ENCODE measurements at regions not wholly inside any gene's neighbourhood (a gene's known extent, or its start where the extent isn't known, plus 50 kb on each side); places are given as distances from the start of the nearest gene placed in this dataset.

GRCh38 chr16:6363396-6363795 lies 969.2 kb upstream of the RBFOX1 start:
- ATAC-seq (no peak), DNase-seq (no peak)
- Mint-ChIP-seq H3K4me1 (no peaks in the 10 kb centered on the region), H3K27ac (no peak overlapping the region), H3K4me3 (no peak overlapping the region), H3K27me3 (peaks cover 0 to 2% (median 0%) of the 10 kb centered on the region in 5 donors), H3K36me3 (peaks cover 0 to 2% (median 1%) of the 10 kb centered on the region in 3 donors), H3K9me3 (peaks cover 0 to 20% (median 7%) of the 10 kb centered on the region in 9 donors)
- POLR2A ChIA-PET = no interaction called here

GRCh38 chr16:6362321-6362720 lies 970.3 kb upstream of the RBFOX1 start:
- ATAC-seq = no peak
- Mint-ChIP-seq H3K9me3 (peaks cover 0 to 21% (median 7%) of the 10 kb centered on the region in 9 donors), H3K4me3 (no peak overlapping the region), H3K4me1 (no peaks in the 10 kb centered on the region), H3K27ac (no peak overlapping the region), H3K36me3 (peaks cover 0 to 1% (median 0%) of the 10 kb centered on the region in 3 donors), H3K27me3 (peaks cover 0 to 2% (median 0%) of the 10 kb centered on the region in 5 donors)
- DNase-seq = no peak
- POLR2A ChIA-PET = no interaction called here

GRCh38 chr16:6360641-6361040 lies 972.0 kb upstream of the RBFOX1 start:
- Mint-ChIP-seq H3K36me3 (peaks cover 0 to 1% (median 0%) of the 10 kb centered on the region in 3 donors), H3K27me3 (no peaks in the 10 kb centered on the region), H3K4me1 (no peaks in the 10 kb centered on the region), H3K4me3 (no peak overlapping the region), H3K9me3 (peaks cover 0 to 25% (median 7%) of the 10 kb centered on the region in 9 donors), H3K27ac (no peak overlapping the region)
- DNase-seq (no peak), ATAC-seq (no peak)
- POLR2A ChIA-PET = no interaction called here

GRCh38 chr16:6356911-6357310 lies 975.7 kb upstream of the RBFOX1 start:
- ATAC-seq (no peak), DNase-seq (no peak)
- no peak overlapping the region for H3K27ac Mint-ChIP-seq
- H3K27me3 Mint-ChIP-seq = peaks cover 0 to 9% (median 5%) of the 10 kb centered on the region in 5 donors
- no peak overlapping the region for H3K4me3 Mint-ChIP-seq
- peaks cover 0 to 1% (median 0%) of the 10 kb centered on the region in 3 donors for H3K36me3 Mint-ChIP-seq
- H3K4me1 Mint-ChIP-seq = no peaks in the 10 kb centered on the region
- peaks cover 0 to 25% (median 8%) of the 10 kb centered on the region in 9 donors for H3K9me3 Mint-ChIP-seq
- POLR2A ChIA-PET = no interaction called here

DNA sequence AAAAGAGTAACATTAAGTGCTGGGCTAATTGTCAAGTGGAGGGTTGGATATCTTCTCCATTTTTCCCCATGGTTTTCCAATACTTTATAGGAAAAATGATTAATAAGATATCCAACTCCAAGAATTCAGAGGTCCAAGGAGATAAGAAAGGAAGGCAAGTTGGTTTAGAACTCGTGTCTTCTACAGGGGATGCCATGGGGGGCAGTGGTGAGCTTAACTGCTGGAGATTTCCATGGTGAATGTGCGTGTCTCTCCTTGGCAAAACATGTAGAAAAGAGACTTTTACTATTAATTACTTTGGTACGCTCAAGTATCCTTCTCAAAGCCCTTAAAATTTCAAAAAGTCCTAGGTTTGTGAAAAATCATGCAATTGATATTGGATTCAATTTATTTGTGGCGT lies 982.9 kb upstream of the RBFOX1 start:
- Mint-ChIP-seq H3K27me3 (peaks cover 0 to 7% (median 5%) of the 10 kb centered on the region in 5 donors), H3K27ac (no peak overlapping the region), H3K4me3 (no peak overlapping the region), H3K36me3 (no peaks in the 10 kb centered on the region), H3K4me1 (no peaks in the 10 kb centered on the region), H3K9me3 (peaks cover 0 to 40% (median 12%) of the 10 kb centered on the region in 9 donors)
- no peak for ATAC-seq
- POLR2A ChIA-PET = no interaction called here
- DNase-seq = no peak

DNA sequence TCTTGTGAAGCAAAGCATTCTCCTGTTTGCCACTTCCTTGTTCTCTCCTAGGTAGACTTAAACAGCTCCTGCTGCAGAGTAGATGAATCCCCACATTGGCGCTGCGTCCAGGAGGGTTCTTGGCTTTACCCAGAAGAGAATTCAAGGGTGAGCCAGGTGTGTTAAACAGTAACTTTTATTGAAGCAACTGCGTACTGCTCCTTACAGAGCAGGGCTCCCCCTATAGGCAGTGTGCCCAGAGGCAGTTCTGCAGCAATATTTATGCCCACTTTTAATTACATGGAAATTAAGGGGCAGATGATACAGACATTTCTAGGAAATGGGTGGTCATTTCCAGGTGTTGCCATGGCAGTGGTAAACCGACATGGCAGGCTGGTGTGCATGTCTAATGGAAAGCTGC lies 987.6 kb upstream of the RBFOX1 start:
- POLR2A ChIA-PET = no interaction called here
- Mint-ChIP-seq H3K4me1 (no peaks in the 10 kb centered on the region), H3K27me3 (no peaks in the 10 kb centered on the region), H3K9me3 (peaks cover 0 to 42% (median 10%) of the 10 kb centered on the region in 9 donors), H3K36me3 (no peaks in the 10 kb centered on the region), H3K4me3 (no peak overlapping the region), H3K27ac (no peak overlapping the region)
- DNase-seq (no peak), ATAC-seq (no peak)

- POLR2A ChIA-PET = no interaction called here
- Mint-ChIP-seq H3K4me3 (no peak overlapping the region), H3K36me3 (no peaks in the 10 kb centered on the region), H3K27me3 (no peaks in the 10 kb centered on the region), H3K27ac (no peak overlapping the region), H3K4me1 (no peaks in the 10 kb centered on the region), H3K9me3 (peaks cover 0 to 43% (median 10%) of the 10 kb centered on the region in 9 donors)
- DNase-seq (no peak), ATAC-seq (no peak)
Observed at GRCh38 chr16:6343157-6343556, 989.5 kb upstream of the RBFOX1 start.

DNA sequence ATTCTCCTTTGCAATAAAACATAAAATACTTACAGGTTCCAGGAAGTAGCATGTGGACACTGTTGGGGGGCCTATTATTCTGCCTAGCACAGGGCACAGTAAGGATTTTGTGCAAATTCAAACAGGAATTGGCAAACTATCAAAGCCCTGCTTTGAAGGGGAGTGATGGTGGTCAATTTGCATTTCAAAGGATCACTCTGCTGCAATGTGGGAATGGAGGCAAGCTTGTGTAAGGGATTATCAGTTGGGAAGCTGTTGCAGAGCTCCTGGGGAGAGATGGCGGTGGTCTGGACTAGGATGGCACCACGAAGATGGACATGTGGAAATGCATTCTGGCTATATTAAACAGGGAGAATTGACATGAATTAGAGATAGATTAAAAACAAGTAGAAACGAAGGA lies 990.7 kb upstream of the RBFOX1 start:
- Mint-ChIP-seq H3K27ac (no peak overlapping the region), H3K4me1 (no peaks in the 10 kb centered on the region), H3K9me3 (peaks cover 0 to 31% (median 7%) of the 10 kb centered on the region in 9 donors), H3K27me3 (no peaks in the 10 kb centered on the region), H3K36me3 (no peaks in the 10 kb centered on the region), H3K4me3 (no peak overlapping the region)
- no peak for DNase-seq
- ATAC-seq = no peak
- POLR2A ChIA-PET = no interaction called here

DNA sequence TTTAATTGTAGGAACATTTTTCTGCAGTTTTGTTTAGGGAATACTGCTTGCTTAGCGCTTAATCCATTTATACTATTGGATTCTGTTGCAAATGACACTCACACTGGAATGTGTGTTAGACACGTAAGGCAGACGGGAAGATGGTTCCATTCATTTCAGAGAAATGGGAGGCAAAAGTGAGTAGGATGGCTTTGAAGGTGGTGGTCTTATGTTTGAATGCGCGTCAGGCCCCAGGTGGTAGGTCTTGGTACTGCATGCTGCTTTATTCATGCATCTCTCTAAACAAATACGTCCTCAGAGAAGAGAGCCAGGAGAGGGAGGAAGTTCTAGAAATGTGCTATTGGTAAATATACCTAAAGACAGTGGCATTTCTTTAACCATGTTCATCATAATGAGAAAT lies 997.6 kb upstream of the RBFOX1 start:
- H3K27ac Mint-ChIP-seq = no peak overlapping the region
- DNase-seq (no peak), ATAC-seq (no peak)
- POLR2A ChIA-PET = no interaction called here
- peaks cover under 1 to 15% (median 7%) of the 10 kb centered on the region in 9 donors for H3K9me3 Mint-ChIP-seq
- H3K4me1 Mint-ChIP-seq = no peaks in the 10 kb centered on the region
- peak overlapping the region in 1 of 10 donors; percentile 47 for H3K4me3 Mint-ChIP-seq
- H3K27me3 Mint-ChIP-seq = peaks cover 0 to 3% (median 0%) of the 10 kb centered on the region in 5 donors
- peaks cover 0 to 8% (median 0%) of the 10 kb centered on the region in 3 donors for H3K36me3 Mint-ChIP-seq

GRCh38 chr16:6331770-6332169 lies 1000.9 kb upstream of the RBFOX1 start:
- Mint-ChIP-seq H3K36me3 (peaks cover 0 to 8% (median 0%) of the 10 kb centered on the region in 3 donors), H3K27me3 (peaks cover 0 to 3% (median 0%) of the 10 kb centered on the region in 5 donors), H3K9me3 (peaks cover 3 to 24% (median 10%) of the 10 kb centered on the region in 9 donors), H3K27ac (no peak overlapping the region), H3K4me1 (no peaks in the 10 kb centered on the region), H3K4me3 (no peak overlapping the region)
- POLR2A ChIA-PET = no interaction called here
- ATAC-seq (no peak), DNase-seq (no peak)

GRCh38 chr16:6317934-6318333 lies 1014.7 kb upstream of the RBFOX1 start:
- H3K27ac Mint-ChIP-seq = no peak overlapping the region
- no peak overlapping the region for H3K4me3 Mint-ChIP-seq
- peaks cover 0 to 35% (median 6%) of the 10 kb centered on the region in 9 donors for H3K9me3 Mint-ChIP-seq
- H3K27me3 Mint-ChIP-seq = no peaks in the 10 kb centered on the region
- POLR2A ChIA-PET = no interaction called here
- no peaks in the 10 kb centered on the region for H3K4me1 Mint-ChIP-seq
- no peak for ATAC-seq
- H3K36me3 Mint-ChIP-seq = no peaks in the 10 kb centered on the region
- DNase-seq = no peak

DNA sequence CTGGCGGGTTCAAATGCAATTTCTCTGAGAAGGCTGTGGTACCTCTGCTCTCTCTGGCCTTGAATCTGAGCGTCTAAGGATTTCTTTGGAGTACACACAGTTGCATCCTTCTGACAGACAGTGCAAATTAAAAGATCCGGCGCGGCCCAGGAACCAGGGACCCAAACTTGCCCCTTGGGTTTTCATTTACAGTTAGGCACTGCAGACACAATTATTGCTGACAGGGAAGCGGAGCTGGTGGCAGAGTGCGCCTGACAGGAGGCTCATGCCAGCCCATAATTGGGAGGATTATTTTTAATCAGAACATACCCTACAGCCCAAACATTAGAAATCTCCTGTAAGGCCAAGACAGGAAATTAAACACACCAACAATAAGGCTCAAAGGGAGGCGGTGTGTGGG lies 1023.4 kb upstream of the RBFOX1 start:
- ATAC-seq = no peak
- Mint-ChIP-seq H3K4me3 (no peak overlapping the region), H3K9me3 (peaks cover 0 to 23% (median 3%) of the 10 kb centered on the region in 9 donors)

DNA sequence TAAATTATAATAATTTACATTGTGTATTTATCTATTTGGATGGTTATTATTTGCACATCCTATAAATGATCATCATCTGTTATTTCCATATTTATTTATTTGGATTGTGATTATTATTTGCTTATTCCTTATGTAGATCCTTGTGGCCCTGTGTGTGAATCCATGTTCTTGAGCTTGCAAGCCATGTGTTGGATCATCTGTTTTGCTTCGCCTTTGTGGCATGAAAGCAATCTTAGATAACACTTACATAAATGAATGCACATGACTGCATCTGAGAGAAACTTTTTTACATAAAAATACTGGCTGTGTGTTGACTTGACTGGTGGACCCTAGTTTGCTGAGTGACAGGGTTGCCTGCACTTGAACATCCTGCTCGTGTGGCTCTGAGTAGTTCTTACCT lies 1024.5 kb upstream of the RBFOX1 start:
- peaks cover 0 to 17% (median 2%) of the 10 kb centered on the region in 9 donors for H3K9me3 Mint-ChIP-seq
- H3K4me3 Mint-ChIP-seq = no peak overlapping the region
- no peaks in the 10 kb centered on the region for H3K27me3 Mint-ChIP-seq
- no peaks in the 10 kb centered on the region for H3K36me3 Mint-ChIP-seq
- DNase-seq (no peak), ATAC-seq (no peak)
- no peak overlapping the region for H3K27ac Mint-ChIP-seq
- POLR2A ChIA-PET = no interaction called here
- no peaks in the 10 kb centered on the region for H3K4me1 Mint-ChIP-seq

More for the DNA sequence above, 1023.4 kb upstream of the RBFOX1 start:
- H3K27ac Mint-ChIP-seq = peak overlapping the region in 1 of 10 donors; percentile 79
- DNase-seq = no peak
- no peaks in the 10 kb centered on the region for H3K27me3 Mint-ChIP-seq
- no peaks in the 10 kb centered on the region for H3K36me3 Mint-ChIP-seq
- POLR2A ChIA-PET = no interaction called here
- H3K4me1 Mint-ChIP-seq = no peaks in the 10 kb centered on the region

DNA sequence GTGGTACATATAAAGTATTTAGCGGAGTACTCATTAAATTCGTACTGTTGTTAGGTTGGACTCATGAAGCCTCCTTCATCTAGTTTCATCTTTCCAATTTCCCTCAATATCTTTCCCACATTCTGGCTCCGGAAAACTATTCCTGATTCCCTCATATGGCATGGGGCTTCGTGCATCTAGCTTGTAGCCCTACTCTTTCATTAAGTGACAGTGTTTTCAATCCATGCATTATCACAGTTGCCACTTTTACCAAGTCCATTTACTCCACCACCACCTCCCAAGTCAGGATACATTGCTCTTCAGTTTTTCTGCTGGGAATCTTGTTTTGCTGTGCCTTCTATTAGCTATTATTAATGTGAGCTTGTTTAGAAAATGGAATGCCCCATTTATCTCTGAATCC lies 1032.1 kb upstream of the RBFOX1 start:
- no peak overlapping the region for H3K4me3 Mint-ChIP-seq
- POLR2A ChIA-PET = no interaction called here
- DNase-seq (no peak), ATAC-seq (no peak)
- H3K4me1 Mint-ChIP-seq = no peaks in the 10 kb centered on the region
- H3K27ac Mint-ChIP-seq = no peak overlapping the region
- H3K9me3 Mint-ChIP-seq = peaks cover 0 to 22% (median 10%) of the 10 kb centered on the region in 9 donors
- peaks cover 0 to 4% (median 0%) of the 10 kb centered on the region in 3 donors for H3K36me3 Mint-ChIP-seq
- no peaks in the 10 kb centered on the region for H3K27me3 Mint-ChIP-seq

All from naive thymus-derived CD8-positive, alpha-beta T cell (primary cell).